Osteocyte (in vitro differentiated cells): ENCODE measurements at regions not wholly inside any gene's neighbourhood (a gene's known extent, or its start where the extent isn't known, plus 50 kb on each side); places are given as distances from the start of the nearest gene placed in this dataset.

Source experiments
- DNase-seq: peaks from one replicate; pipeline ENCODE4 v3.0.0; 2021; ENCODE audit warnings: mixed read lengths; ENCODE audit not compliant: unreplicated experiment; ENCODE audit errors: extremely low spot score
- H3K27ac Mint-ChIP-seq: one replicate; pipeline ENCODE4 v1.8.0; 2021; ENCODE audit warnings: mild to moderate bottlenecking, mixed read lengths; ENCODE audit not compliant: unreplicated experiment
- H3K27me3 Mint-ChIP-seq: one replicate; pipeline ENCODE4 v1.8.0; 2021; ENCODE audit warnings: mixed read lengths; ENCODE audit not compliant: unreplicated experiment
- H3K36me3 Mint-ChIP-seq: one replicate; pipeline ENCODE4 v1.8.0; 2021; ENCODE audit warnings: mixed read lengths; ENCODE audit not compliant: unreplicated experiment
- H3K4me1 Mint-ChIP-seq: one replicate; pipeline ENCODE4 v1.8.0; 2021; ENCODE audit warnings: mixed read lengths; ENCODE audit not compliant: unreplicated experiment
- H3K4me3 Mint-ChIP-seq: one replicate; pipeline ENCODE4 v1.8.0; 2021; ENCODE audit warnings: mild to moderate bottlenecking, moderate library complexity, mixed read lengths; ENCODE audit not compliant: unreplicated experiment
- H3K9me3 Mint-ChIP-seq: one replicate; pipeline ENCODE4 v1.8.0; 2021; ENCODE audit warnings: mixed read lengths; ENCODE audit not compliant: unreplicated experiment
- TF ChIP-seq, protein P1 (sequence below): fragments of 200-600 bp; sonication (generic); IDR thresholded peaks from 2 replicates; pipeline ENCODE4 v1.5.0; 2021; ENCODE audit warnings: antibody characterized with exemption, mild to moderate bottlenecking, moderate library complexity

DNA sequence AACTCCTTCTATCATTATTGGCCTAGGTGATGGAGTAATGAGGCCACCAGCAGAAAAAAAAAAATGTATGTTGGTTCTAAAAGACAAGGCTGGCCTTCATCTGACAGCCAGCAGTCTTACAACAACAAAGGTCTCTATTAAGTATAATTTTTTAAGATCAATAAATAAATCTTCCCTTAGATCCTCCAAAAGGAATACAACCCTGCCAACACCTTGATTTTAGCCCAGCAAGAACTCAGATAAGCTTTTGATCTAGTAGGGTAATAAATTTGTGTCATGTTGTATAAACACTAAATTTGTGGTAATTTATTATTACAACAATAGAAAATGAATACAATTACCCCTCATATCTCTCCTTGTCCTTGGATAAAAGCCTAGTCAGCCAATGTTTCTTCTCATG lies 633.2 kb upstream of the FAM174A start:
- Mint-ChIP-seq H3K9me3 (no peaks in the 10 kb centered on the region), H3K4me3 (no peak overlapping the region), H3K27ac (no peak overlapping the region), H3K4me1 (no peaks in the 10 kb centered on the region), H3K27me3 (no peaks in the 10 kb centered on the region), H3K36me3 (no peaks in the 10 kb centered on the region)
- no peak for DNase-seq
- TF ChIP-seq, protein P1, sequence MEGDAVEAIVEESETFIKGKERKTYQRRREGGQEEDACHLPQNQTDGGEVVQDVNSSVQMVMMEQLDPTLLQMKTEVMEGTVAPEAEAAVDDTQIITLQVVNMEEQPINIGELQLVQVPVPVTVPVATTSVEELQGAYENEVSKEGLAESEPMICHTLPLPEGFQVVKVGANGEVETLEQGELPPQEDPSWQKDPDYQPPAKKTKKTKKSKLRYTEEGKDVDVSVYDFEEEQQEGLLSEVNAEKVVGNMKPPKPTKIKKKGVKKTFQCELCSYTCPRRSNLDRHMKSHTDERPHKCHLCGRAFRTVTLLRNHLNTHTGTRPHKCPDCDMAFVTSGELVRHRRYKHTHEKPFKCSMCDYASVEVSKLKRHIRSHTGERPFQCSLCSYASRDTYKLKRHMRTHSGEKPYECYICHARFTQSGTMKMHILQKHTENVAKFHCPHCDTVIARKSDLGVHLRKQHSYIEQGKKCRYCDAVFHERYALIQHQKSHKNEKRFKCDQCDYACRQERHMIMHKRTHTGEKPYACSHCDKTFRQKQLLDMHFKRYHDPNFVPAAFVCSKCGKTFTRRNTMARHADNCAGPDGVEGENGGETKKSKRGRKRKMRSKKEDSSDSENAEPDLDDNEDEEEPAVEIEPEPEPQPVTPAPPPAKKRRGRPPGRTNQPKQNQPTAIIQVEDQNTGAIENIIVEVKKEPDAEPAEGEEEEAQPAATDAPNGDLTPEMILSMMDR = no peak

DNA sequence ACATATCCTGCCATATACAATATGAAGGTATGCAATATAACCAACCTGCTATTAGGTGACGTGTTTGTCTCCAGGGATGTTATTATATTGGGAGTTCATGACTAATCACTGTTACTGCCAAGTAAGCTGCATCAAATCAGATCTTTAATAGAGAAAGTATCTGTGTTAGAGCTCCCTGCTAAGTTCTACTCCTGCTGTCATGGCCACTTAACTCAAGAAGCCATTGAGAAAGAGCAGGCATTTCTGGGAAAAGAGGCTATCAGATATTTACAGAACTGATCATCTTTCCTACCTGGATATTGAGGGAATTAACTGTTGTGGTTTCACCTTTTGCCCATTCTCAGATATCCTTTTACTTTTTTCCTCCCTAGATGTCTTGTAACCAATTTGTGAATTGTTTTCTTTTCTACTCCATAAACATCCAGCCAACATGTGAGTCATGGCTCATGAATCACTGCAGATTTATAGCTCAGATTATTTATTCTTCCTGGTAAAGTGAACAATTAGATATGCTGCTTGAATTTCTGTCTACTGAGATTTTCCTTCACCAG lies 634.8 kb upstream of the FAM174A start:
- Mint-ChIP-seq H3K4me3 (no peak overlapping the region), H3K27ac (no peak overlapping the region), H3K4me1 (no peaks in the 10 kb centered on the region), H3K27me3 (no peaks in the 10 kb centered on the region), H3K36me3 (no peaks in the 10 kb centered on the region), H3K9me3 (no peaks in the 10 kb centered on the region)
- TF ChIP-seq, protein P1 = no peak
- no peak for DNase-seq

DNA sequence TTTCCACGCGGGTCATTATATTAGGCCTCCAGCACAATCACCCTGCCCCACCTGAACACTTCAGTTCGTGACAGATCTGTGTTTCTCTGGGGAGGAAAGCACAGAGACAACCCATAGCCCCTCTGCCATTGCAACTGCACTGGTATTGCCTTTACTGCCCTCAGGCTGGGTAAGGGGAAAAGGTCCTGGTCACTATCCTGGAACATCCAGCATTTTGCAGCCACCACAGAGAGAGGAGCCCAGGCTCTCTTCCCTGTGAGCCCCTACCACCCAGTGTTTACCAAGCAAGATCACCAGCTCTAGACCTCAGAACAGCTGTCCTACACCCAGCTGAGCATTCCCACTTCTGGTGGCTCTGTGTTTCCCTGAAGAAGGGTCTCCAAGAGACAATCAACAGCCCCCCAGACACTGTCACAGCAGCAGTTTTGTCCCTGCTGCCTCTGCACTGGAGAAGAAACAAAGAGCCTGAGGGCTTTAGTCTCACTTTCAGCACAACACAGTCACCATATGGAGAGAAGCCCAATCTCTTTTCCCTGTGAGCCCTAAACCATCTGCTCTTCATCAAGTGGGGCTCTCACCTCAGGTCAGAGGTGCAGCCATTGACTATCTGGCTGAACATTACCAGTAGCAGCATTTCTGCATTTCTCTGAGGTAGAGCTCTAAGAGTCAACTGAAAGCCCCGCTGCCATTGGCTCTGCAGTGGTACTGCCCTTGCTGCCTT lies 655.2 kb upstream of the FAM174A start:
- no peaks in the 10 kb centered on the region for H3K27me3 Mint-ChIP-seq

DNA sequence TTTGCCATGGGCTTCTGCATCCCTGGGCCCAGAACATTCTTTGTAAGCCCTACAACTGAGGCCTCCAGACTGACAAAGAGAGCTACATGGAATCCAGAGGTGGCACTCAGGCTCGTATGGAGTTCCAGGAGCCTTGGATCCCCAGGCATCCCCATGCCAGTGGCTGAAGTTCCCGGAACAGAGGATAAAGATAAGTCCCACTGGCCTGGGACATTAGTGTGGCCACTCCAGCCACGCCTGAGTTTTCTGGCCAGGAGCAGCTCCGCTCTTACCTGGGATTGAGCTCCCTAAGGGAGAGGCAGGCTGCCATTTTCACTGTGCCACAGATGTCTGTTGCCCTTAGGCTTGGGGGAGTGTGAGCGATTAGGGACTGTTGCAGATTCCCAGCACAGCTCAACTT lies 656.3 kb upstream of the FAM174A start:
- Mint-ChIP-seq H3K27ac (no peak overlapping the region), H3K36me3 (no peaks in the 10 kb centered on the region), H3K4me1 (no peaks in the 10 kb centered on the region), H3K9me3 (no peaks in the 10 kb centered on the region), H3K4me3 (no peak overlapping the region), H3K27me3 (no peaks in the 10 kb centered on the region)
- DNase-seq = no peak
- TF ChIP-seq, protein P1 = no peak

More for the DNA sequence above, 655.2 kb upstream of the FAM174A start:
- no peak overlapping the region for H3K4me3 Mint-ChIP-seq
- H3K4me1 Mint-ChIP-seq = no peaks in the 10 kb centered on the region
- H3K36me3 Mint-ChIP-seq = no peaks in the 10 kb centered on the region
- TF ChIP-seq, protein P1 = no peak
- no peak for DNase-seq
- H3K9me3 Mint-ChIP-seq = no peaks in the 10 kb centered on the region
- H3K27ac Mint-ChIP-seq = no peak overlapping the region

DNA sequence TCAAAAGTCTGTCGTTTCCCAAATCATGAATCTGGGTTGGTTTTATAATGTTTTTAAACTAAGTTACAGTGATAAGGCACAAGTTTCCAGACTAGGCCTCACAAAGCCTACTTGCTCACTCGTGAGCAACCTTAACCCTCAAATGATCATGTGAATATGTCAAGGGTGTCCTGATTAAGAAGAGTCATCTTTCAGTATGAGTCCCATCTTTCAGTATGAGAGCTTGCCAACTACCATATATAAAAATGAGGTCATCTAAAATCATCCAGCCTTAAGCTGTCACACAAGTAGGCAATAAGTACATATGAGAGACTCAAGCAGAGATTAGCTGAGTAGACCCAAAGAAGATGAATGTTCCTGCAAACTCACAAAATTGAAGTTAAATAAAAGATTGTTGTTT lies 668.4 kb upstream of the FAM174A start:
- H3K4me1 Mint-ChIP-seq = no peaks in the 10 kb centered on the region
- H3K36me3 Mint-ChIP-seq = no peaks in the 10 kb centered on the region
- DNase-seq = no peak
- H3K9me3 Mint-ChIP-seq = peaks cover 10% of the 10 kb centered on the region
- no peak overlapping the region for H3K27ac Mint-ChIP-seq
- no peaks in the 10 kb centered on the region for H3K27me3 Mint-ChIP-seq
- no peak overlapping the region for H3K4me3 Mint-ChIP-seq
- TF ChIP-seq, protein P1 = no peak
